ENCODE measurements at regions not wholly inside any gene's neighbourhood (a gene's known extent, or its start where the extent isn't known, plus 50 kb on each side); places are given as distances from the start of the nearest gene placed in this dataset.
"Not testable (repeated sequence)": the region's sequence is repeated elsewhere in the genome, so short reads cannot be mapped to it uniquely, and the experiment has no call there.

DNA sequence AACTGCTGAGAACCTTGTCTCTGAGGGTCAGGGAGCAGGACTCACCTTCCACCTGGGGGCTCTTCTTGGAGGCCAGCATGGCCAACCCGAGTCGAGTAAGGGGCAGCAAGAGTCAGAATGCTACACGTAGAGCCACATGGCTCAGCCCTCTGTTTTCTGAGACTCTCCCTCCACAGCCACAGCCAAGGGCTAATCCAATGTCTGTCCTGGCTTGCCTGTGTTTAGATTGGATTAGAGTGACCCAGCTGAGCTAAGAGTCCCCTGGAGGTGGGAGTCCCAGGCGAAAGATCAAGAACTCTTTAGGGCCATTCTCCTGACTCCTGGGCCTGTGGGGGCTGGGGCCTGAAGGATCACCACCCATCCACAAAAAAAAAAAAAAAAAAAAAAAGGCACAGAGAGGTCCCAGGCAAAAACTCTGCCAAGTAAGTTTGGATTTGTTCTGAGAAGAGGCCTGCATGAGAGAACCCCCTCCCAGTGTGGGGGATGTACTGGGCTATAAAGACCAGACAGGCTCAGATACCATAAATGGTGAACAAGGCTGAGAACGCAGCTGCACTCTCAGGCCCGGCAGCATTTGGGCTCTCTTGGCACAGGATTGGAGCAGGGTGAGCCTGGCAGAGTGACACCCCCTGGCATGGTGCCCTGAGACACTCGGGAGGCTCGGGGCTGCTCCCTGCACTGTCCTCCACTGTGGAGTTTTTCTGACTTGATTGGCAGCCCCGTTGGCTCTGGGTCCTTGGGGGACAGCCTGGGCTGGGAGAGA, 88.0 kb upstream of the OSBPL11 start:
- WGBS, 2 donors: 45 to 66% methylated on average over 9 of the region's 9 CpGs
- H3K27ac ChIP-seq: peak overlapping the region; percentile 20 to 84 (median 76)
- DNase-seq: peak; percentile 94

DNA sequence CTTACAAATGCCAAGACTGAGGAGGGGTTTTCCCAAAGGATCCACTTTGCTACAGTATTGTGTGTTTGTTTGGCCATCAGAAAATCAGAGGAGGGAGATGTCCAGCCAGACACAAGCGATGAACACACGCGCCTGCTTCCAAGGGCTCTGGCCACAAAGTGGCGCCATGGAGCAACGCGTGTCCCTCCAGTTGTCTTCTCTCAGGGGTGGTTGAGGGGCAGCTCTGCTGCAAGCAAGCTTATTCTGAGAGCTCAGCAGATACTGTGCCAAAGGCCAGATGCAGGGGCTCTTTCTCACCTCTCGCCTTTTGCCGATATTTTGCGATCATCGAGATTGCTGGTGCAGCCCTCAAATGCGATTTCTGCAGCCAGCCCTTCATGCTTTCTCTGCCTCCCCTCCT, 88.9 kb upstream of the OSBPL11 start:
- peak overlapping the region in 3 of 4 donors; percentile 72 to 84 (median 80) for H3K27ac ChIP-seq
- peaks cover 0 to 31% (median 13%) of the 10 kb centered on the region in 4 donors for H3K4me1 ChIP-seq
- no peaks in the 10 kb centered on the region for H3K27me3 ChIP-seq
- no peaks in the 10 kb centered on the region for H3K36me3 ChIP-seq
- no peak for TF ChIP-seq POLR2A (IDR thresholded peaks at IDR 0.05)
- TF ChIP-seq, protein P1, sequence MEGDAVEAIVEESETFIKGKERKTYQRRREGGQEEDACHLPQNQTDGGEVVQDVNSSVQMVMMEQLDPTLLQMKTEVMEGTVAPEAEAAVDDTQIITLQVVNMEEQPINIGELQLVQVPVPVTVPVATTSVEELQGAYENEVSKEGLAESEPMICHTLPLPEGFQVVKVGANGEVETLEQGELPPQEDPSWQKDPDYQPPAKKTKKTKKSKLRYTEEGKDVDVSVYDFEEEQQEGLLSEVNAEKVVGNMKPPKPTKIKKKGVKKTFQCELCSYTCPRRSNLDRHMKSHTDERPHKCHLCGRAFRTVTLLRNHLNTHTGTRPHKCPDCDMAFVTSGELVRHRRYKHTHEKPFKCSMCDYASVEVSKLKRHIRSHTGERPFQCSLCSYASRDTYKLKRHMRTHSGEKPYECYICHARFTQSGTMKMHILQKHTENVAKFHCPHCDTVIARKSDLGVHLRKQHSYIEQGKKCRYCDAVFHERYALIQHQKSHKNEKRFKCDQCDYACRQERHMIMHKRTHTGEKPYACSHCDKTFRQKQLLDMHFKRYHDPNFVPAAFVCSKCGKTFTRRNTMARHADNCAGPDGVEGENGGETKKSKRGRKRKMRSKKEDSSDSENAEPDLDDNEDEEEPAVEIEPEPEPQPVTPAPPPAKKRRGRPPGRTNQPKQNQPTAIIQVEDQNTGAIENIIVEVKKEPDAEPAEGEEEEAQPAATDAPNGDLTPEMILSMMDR (IDR thresholded peaks at IDR 0.05): peak in 2 of 4 experiments; percentile 21 to 34
- H3K9me3 ChIP-seq: no peaks in the 10 kb centered on the region
- WGBS, 2 donors: 50 to 71% methylated on average over 11 of the region's 11 CpGs
- DNase-seq: peak; percentile 74
- intact Hi-C loops (cut with DNase I): loop anchor here (5.0 kb wide), 1 partner anchor 92 kb away; no protein-coding TSS in a partner anchor
- no peak overlapping the region for H3K4me3 ChIP-seq

More for the DNA sequence above, 88.0 kb upstream of the OSBPL11 start:
- Histone ChIP-seq H3K4me1 (peaks cover 0 to 31% (median 13%) of the 10 kb centered on the region in 4 donors), H3K36me3 (no peaks in the 10 kb centered on the region), H3K27me3 (no peaks in the 10 kb centered on the region), H3K4me3 (no peak overlapping the region), H3K9me3 (no peaks in the 10 kb centered on the region)
- intact Hi-C loops (cut with DNase I): loop anchor here (1.0 to 5.0 kb wide), 2 partner anchors 61 to 91 kb away; no protein-coding TSS in a partner anchor
- TF ChIP-seq, protein P1 (IDR thresholded peaks at IDR 0.05): no peak
- peak in 3 of 4 donors; percentile 13 to 42 (median 37) for TF ChIP-seq POLR2AphosphoS5 (IDR thresholded peaks at IDR 0.05)

DNA sequence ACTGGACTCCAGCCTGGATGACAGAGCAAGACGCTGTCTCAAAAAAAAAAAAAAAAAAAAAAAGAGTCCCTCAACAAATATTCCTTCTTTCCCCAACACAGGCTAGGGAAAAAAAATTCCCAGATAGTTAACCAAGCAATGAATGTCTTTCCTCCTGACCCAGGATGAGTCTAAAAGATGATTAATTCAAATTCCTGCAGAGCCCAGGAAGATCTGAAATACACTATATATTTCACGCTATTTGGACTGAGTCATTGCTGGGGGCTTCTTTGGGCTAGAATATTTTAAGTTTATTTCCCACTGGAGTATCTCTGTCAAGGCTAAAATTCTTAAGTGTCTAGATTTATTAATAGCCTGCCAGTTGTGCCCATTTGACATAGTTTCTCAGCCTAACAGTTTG, 90.4 kb upstream of the OSBPL11 start:
- intact Hi-C loops (cut with DNase I); H3K9me3 ChIP-seq; H3K27me3 ChIP-seq; DNase-seq; H3K36me3 ChIP-seq; H3K4me3 ChIP-seq: not testable (repeated sequence)
- peaks cover 0 to 31% (median 13%) of the 10 kb centered on the region in 4 donors for H3K4me1 ChIP-seq
- peak overlapping the region in 2 of 4 donors; percentile 28 to 31 for H3K27ac ChIP-seq
- WGBS, 2 donors: 85 to 92% methylated on average over 2 of the region's 2 CpGs

DNA sequence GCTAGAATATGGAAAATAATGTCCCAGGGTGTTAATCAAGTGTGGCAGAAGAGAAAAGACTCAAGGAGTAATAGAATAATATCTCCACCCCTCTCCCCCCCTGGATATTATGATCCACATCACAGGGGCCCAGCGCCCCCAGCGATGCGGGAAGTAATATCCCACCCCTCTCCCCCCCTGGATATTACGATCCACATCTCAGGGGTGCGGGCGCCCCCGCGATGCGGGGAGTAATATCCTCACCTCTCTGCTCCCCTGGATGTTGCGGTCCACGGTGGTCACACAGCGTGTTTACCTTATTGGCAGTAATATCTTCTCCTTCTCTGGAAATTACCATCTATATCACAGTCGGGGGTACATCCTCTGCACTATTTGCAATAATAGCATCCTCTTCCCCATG, 97.1 kb upstream of the OSBPL11 start:
- Histone ChIP-seq H3K9me3 (no peaks in the 10 kb centered on the region), H3K4me3 (no peak overlapping the region), H3K36me3 (no peaks in the 10 kb centered on the region), H3K27ac (no peak overlapping the region), H3K4me1 (no peaks in the 10 kb centered on the region), H3K27me3 (no peaks in the 10 kb centered on the region)
- 92 to 93% methylated on average over 13 of the region's 13 CpGs for WGBS, 2 donors
- no peak for TF ChIP-seq POLR2AphosphoS5 (IDR thresholded peaks at IDR 0.05)
- TF ChIP-seq EP300 (IDR thresholded peaks at IDR 0.05): no peak
- TF ChIP-seq, protein P1 (IDR thresholded peaks at IDR 0.05): no peak
- TF ChIP-seq POLR2A (IDR thresholded peaks at IDR 0.05): no peak
- intact Hi-C loops (cut with DNase I): no loop called here
- DNase-seq: no peak

DNA sequence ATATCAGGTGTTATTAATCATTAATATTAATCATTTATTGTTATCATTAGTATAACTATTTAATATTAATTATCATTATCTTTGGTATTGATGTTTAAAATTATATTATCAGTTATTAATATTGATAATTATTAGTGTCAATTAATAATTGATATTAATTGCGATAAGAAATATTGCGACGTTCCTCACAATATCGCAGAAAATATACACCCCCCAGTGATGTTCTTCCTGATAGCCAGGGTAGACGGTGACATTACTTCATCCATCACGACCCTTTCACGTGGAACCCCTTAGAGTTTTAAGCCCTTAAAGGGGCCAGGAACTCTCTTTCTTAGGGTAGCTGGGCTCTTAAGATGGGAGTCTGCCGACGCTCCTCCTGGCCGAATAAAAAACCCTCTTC, 98.6 kb upstream of the OSBPL11 start:
- H3K9me3 ChIP-seq: no peaks in the 10 kb centered on the region
- WGBS, 2 donors: 93 to 94% methylated on average over 10 of the region's 10 CpGs
- H3K36me3 ChIP-seq: no peaks in the 10 kb centered on the region
- H3K27me3 ChIP-seq: no peaks in the 10 kb centered on the region
- no peak overlapping the region for H3K27ac ChIP-seq
- no peak for TF ChIP-seq POLR2A (IDR thresholded peaks at IDR 0.05)
- TF ChIP-seq POLR2AphosphoS5 (IDR thresholded peaks at IDR 0.05): no peak
- TF ChIP-seq EP300 (IDR thresholded peaks at IDR 0.05): no peak
- TF ChIP-seq, protein P1 (IDR thresholded peaks at IDR 0.05): no peak
- DNase-seq: no peak
- no peaks in the 10 kb centered on the region for H3K4me1 ChIP-seq
- no peak overlapping the region for H3K4me3 ChIP-seq
- intact Hi-C loops (cut with DNase I): no loop called here
